Renal cortical epithelial cell (primary cell): ENCODE measurements at regions not wholly inside any gene's neighbourhood (a gene's known extent, or its start where the extent isn't known, plus 50 kb on each side); places are given as distances from the start of the nearest gene placed in this dataset.

Source experiments
- DNase-seq: peaks from one replicate; pipeline ENCODE4 v3.0.0-alpha.2; 2011; ENCODE audit warnings: low read depth

GRCh38 chr20:42020316-42020715 is 402.1 kb upstream of the CHD6 start:
- DNase-seq, result no peak

GRCh38 chr20:42018979-42019378 is 400.8 kb upstream of the CHD6 start:
- no peak for DNase-seq

- DNase-seq, result no peak
These were observed 391.9 kb upstream of the CHD6 start for GRCh38 chr20:42010090-42010489.

- no peak for DNase-seq
These were observed 389.1 kb upstream of the CHD6 start for GRCh38 chr20:42007251-42007650.

GRCh38 chr20:42005211-42005610 is 387.0 kb upstream of the CHD6 start:
- no peak for DNase-seq

GRCh38 chr20:42003380-42003779 is 385.2 kb upstream of the CHD6 start:
- DNase-seq, result no peak

- no peak for DNase-seq
These were observed 380.6 kb upstream of the CHD6 start for GRCh38 chr20:41998539-41999341.

- no peak for DNase-seq
These were observed 378.8 kb upstream of the CHD6 start for GRCh38 chr20:41996951-41997350.

- no peak for DNase-seq
These were observed 374.3 kb upstream of the CHD6 start for GRCh38 chr20:41992481-41992880.

GRCh38 chr20:41991412-41991811 is 373.2 kb upstream of the CHD6 start:
- no peak for DNase-seq

- no peak for DNase-seq
These were observed 371.9 kb upstream of the CHD6 start for GRCh38 chr20:41989935-41990635.

- DNase-seq, result no peak
These were observed 371.0 kb upstream of the CHD6 start for GRCh38 chr20:41989039-41989679.

- no peak for DNase-seq
These were observed 365.9 kb upstream of the CHD6 start for GRCh38 chr20:41984031-41984430.

GRCh38 chr20:41983159-41983558 is 365.0 kb upstream of the CHD6 start:
- DNase-seq, result no peak

- no peak for DNase-seq
These were observed 363.6 kb upstream of the CHD6 start for GRCh38 chr20:41981746-41982145.

GRCh38 chr20:41978875-41979274 is 360.7 kb upstream of the CHD6 start:
- DNase-seq, result no peak

GRCh38 chr20:41978246-41978790 is 360.1 kb upstream of the CHD6 start:
- DNase-seq, result no peak

GRCh38 chr20:41969656-41970055 is 351.5 kb upstream of the CHD6 start:
- no peak for DNase-seq

GRCh38 chr20:41960166-41960565 is 342.0 kb upstream of the CHD6 start:
- no peak for DNase-seq

- no peak for DNase-seq
These were observed 340.2 kb upstream of the CHD6 start for GRCh38 chr20:41958391-41958790.

- DNase-seq, result no peak
These were observed 338.3 kb upstream of the CHD6 start for GRCh38 chr20:41956338-41957074.

- no peak for DNase-seq
These were observed 334.0 kb upstream of the CHD6 start for GRCh38 chr20:41952166-41952565.
